IMR-90 (cell line): ENCODE measurements at regions not wholly inside any gene's neighbourhood (a gene's known extent, or its start where the extent isn't known, plus 50 kb on each side); places are given as distances from the start of the nearest gene placed in this dataset.

Source experiments
- CEBPB ChIP-seq: IDR thresholded peaks from 2 replicates; pipeline ENCODE4 v1.6.1; 2012; ENCODE audit warnings: low read depth, low read length, improper control_type of control experiment
- MXI1 ChIP-seq: IDR thresholded peaks from 2 replicates; pipeline ENCODE4 v1.6.1; 2012; ENCODE audit warnings: low read depth, mild to moderate bottlenecking, low read length, moderate library complexity, borderline replicate concordance
- POLR2A ChIP-seq: IDR thresholded peaks from 2 replicates; pipeline ENCODE4 v1.6.1; 2012; ENCODE audit warnings: mild to moderate bottlenecking, low read depth, low read length
- RFX5 ChIP-seq: IDR thresholded peaks from 2 replicates; pipeline ENCODE4 v1.8.0; 2012; ENCODE audit warnings: low read depth, mild to moderate bottlenecking, low read length, moderate library complexity
- SMC3 ChIP-seq: fragments of 150-350 bp; IDR thresholded peaks from 2 replicates; pipeline ENCODE4 v1.6.1; 2016; ENCODE audit warnings: low read depth, mild to moderate bottlenecking, antibody characterized with exemption, low read length, moderate library complexity
- TF ChIP-seq, protein P1 (sequence below): conservative IDR thresholded peaks from 2 replicates; pipeline ENCODE4 v1.5.1; 2012; ENCODE audit warnings: mild to moderate bottlenecking, low read depth, low read length, improper control_type of control experiment
- TF ChIP-seq, protein P2 (sequence below): fragments of 150-350 bp; IDR thresholded peaks from 2 replicates; pipeline ENCODE4 v1.6.1; 2017; ENCODE audit warnings: mild to moderate bottlenecking, antibody characterized with exemption, low read length, low read depth

DNA sequence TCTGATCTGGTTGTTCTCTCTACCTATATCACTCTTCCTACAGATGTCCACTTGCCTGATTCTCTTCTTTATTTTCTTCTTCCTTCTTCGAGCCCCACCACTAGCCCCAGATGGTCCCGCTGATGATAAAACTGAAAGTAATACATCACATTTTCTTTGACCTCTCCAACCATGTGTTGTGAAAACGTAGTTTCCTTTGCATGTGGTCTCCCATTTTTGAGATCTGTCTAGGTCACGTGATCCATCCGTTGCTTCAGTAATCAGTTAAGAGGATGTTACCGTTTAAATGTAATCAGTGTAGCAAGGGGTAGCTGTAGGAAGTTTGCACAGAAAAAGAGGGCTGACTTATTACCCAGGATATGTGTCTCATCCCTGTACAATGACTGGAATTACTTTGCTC, 426.3 kb upstream of the TLE4 start:
- TF ChIP-seq, protein P1, sequence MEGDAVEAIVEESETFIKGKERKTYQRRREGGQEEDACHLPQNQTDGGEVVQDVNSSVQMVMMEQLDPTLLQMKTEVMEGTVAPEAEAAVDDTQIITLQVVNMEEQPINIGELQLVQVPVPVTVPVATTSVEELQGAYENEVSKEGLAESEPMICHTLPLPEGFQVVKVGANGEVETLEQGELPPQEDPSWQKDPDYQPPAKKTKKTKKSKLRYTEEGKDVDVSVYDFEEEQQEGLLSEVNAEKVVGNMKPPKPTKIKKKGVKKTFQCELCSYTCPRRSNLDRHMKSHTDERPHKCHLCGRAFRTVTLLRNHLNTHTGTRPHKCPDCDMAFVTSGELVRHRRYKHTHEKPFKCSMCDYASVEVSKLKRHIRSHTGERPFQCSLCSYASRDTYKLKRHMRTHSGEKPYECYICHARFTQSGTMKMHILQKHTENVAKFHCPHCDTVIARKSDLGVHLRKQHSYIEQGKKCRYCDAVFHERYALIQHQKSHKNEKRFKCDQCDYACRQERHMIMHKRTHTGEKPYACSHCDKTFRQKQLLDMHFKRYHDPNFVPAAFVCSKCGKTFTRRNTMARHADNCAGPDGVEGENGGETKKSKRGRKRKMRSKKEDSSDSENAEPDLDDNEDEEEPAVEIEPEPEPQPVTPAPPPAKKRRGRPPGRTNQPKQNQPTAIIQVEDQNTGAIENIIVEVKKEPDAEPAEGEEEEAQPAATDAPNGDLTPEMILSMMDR: no peak
- TF ChIP-seq SMC3: no peak
- TF ChIP-seq POLR2A: no peak
- no peak for TF ChIP-seq CEBPB
- TF ChIP-seq, protein P2, sequence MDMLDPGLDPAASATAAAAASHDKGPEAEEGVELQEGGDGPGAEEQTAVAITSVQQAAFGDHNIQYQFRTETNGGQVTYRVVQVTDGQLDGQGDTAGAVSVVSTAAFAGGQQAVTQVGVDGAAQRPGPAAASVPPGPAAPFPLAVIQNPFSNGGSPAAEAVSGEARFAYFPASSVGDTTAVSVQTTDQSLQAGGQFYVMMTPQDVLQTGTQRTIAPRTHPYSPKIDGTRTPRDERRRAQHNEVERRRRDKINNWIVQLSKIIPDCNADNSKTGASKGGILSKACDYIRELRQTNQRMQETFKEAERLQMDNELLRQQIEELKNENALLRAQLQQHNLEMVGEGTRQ: no peak
- TF ChIP-seq MXI1: no peak
- no peak for TF ChIP-seq RFX5
